Endothelial cell of umbilical vein (primary cell): ENCODE measurements at regions not wholly inside any gene's neighbourhood (a gene's known extent, or its start where the extent isn't known, plus 50 kb on each side); places are given as distances from the start of the nearest gene placed in this dataset.

Experiments used
- BruUV-seq: library from RNA; stranded (reverse); fragments of 400-500 nt; replicated peaks from 2 replicates; lab custom pipeline; 2021; lab: Mats Ljungman, UMichigan
- CTCF ChIA-PET: fragments of 300-600, 350-600 bp; sonication (Branson Sonifier 250); formaldehyde crosslinking; loops from one replicate; lab custom pipeline; 2021; ENCODE audit warnings: antibody characterized with exemption, inconsistent platforms; lab: Charles Lee
- POLR2A ChIA-PET: fragments of 300-600, 350-600 bp; sonication (Branson Sonifier 250); formaldehyde crosslinking; loops from one replicate; lab custom pipeline; 2021; ENCODE audit warnings: antibody characterized with exemption, inconsistent platforms; lab: Charles Lee
- DNase-seq: peaks from one replicate; pipeline ENCODE4 v3.0.0-alpha.2; 2011; ENCODE audit warnings: low read depth, low spot score
- FAIRE-seq: peaks from 2 replicates; lab custom pipeline; 2011; peaks lifted over from hg19 to GRCh38; lab: Jason Lieb, UNC
- H2AFZ ChIP-seq: 2 replicates; pipeline ENCODE4 v1.6.0; 2012; ENCODE audit warnings: low read depth, low read length, control low read depth, inconsistent platforms
- H3K27ac ChIP-seq: 2 replicates; pipeline ENCODE4 v1.5.1; 2011; ENCODE audit warnings: low read depth, mild to moderate bottlenecking, control low read depth, low read length, moderate library complexity; ENCODE audit not compliant: insufficient read depth
- H3K27me3 ChIP-seq, 2 experiments: 2 replicates each; pipeline versions ENCODE4 v1.6.0 to v1.6.1; 2011; ENCODE audit warnings: low read length in 2 of 2, mixed read lengths in 1 of 2; ENCODE audit not compliant: control insufficient read depth in 2 of 2, insufficient read depth in 2 of 2
- H3K36me3 ChIP-seq, 2 experiments: 2 replicates in 1 of 2; 3 replicates in 1 of 2; pipeline ENCODE4 v1.5.1; 2011; ENCODE audit warnings: low read length in 2 of 2, mild to moderate bottlenecking in 1 of 2, moderate library complexity in 1 of 2; ENCODE audit not compliant: control insufficient read depth in 2 of 2, insufficient read depth in 2 of 2; ENCODE audit errors: extremely low read depth in 1 of 2
- H3K4me1 ChIP-seq: 3 replicates; pipeline ENCODE4 v1.5.1; 2011; ENCODE audit warnings: mild to moderate bottlenecking, low read length; ENCODE audit not compliant: control insufficient read depth, insufficient read depth; ENCODE audit errors: extremely low read depth
- H3K4me2 ChIP-seq: 2 replicates; pipeline ENCODE4 v1.6.1; 2011; ENCODE audit warnings: low read length, control low read depth, mixed read lengths; ENCODE audit not compliant: insufficient read depth
- H3K4me3 ChIP-seq, 3 experiments: fragments of 200-600 bp in 1 of 3; sonication (generic), shearing (Covaris generic) in 1 of 3; replicated peaks in 1 of 3; 2 replicates each; pipeline ENCODE4 v1.5.1; 2011 to 2016; ENCODE audit warnings: control low read depth in 3 of 3, low read length in 3 of 3, mild to moderate bottlenecking in 2 of 3, inconsistent platforms in 1 of 3, low read depth in 1 of 3, moderate library complexity in 1 of 3; ENCODE audit not compliant: insufficient read depth in 1 of 3
- H3K79me2 ChIP-seq: 2 replicates; pipeline ENCODE4 v1.6.0; 2012; ENCODE audit warnings: low read length, inconsistent platforms; ENCODE audit not compliant: control insufficient read depth, insufficient read depth
- H3K9ac ChIP-seq: replicated peaks from 2 replicates; pipeline ENCODE3; 2011; ENCODE audit warnings: low read length, control low read depth; ENCODE audit not compliant: insufficient read depth; ENCODE audit errors: extremely low read depth
- H3K9me1 ChIP-seq: replicated peaks from 3 replicates; pipeline ENCODE4 v1.6.0; 2011; ENCODE audit warnings: mild to moderate bottlenecking, low read length; ENCODE audit not compliant: control insufficient read depth, insufficient read depth; ENCODE audit errors: extremely low read depth
- H3K9me3 ChIP-seq: replicated peaks from 2 replicates; pipeline ENCODE4 v1.5.1; 2012; ENCODE audit warnings: low read length, inconsistent platforms; ENCODE audit not compliant: control insufficient read depth, insufficient read depth
- H4K20me1 ChIP-seq: replicated peaks from 2 replicates; pipeline ENCODE3; 2011; ENCODE audit warnings: mild to moderate bottlenecking, low read length; ENCODE audit not compliant: control insufficient read depth, insufficient read depth; ENCODE audit errors: extremely low read depth
- CTCF ChIP-seq, 2 donors: IDR thresholded peaks; 1 replicate in 1 of 2; 2 replicates in 1 of 2; pipeline ENCODE4 v1.5.1; 2011; ENCODE audit warnings: low read length in 2 of 2, mild to moderate bottlenecking in 2 of 2, moderate library complexity in 2 of 2, control low read depth in 1 of 2, inconsistent platforms in 1 of 2, low read depth in 1 of 2; ENCODE audit not compliant: insufficient read depth in 1 of 2; ENCODE audit errors: extremely low read depth in 1 of 2
- EZH2 ChIP-seq: IDR thresholded peaks from 2 replicates; pipeline ENCODE4 v1.6.1; 2012; ENCODE audit warnings: borderline replicate concordance, low read depth, mild to moderate bottlenecking, moderate library complexity, low read length, inconsistent platforms; ENCODE audit not compliant: severe bottlenecking
- FOS ChIP-seq: IDR thresholded peaks from 2 replicates; pipeline ENCODE4 v1.6.1; 2011; ENCODE audit warnings: mild to moderate bottlenecking, low read length, moderate library complexity, borderline replicate concordance; ENCODE audit not compliant: insufficient read depth
- GATA2 ChIP-seq: IDR thresholded peaks from 2 replicates; pipeline ENCODE4 v1.7.0; 2011; ENCODE audit warnings: low read depth, mild to moderate bottlenecking, moderate library complexity, mixed read lengths, low read length; ENCODE audit not compliant: insufficient read length, insufficient read depth
- JUN ChIP-seq: IDR thresholded peaks from 2 replicates; pipeline ENCODE4 v1.6.1; 2011; ENCODE audit warnings: borderline replicate concordance, low read depth; ENCODE audit not compliant: insufficient read length, insufficient read depth
- MAX ChIP-seq: IDR thresholded peaks from 2 replicates; pipeline ENCODE4 v1.6.1; 2011; ENCODE audit not compliant: insufficient read depth, insufficient read length
- MYC ChIP-seq: IDR thresholded peaks from one replicate; pipeline ENCODE4 v1.6.1; 2011; ENCODE audit warnings: mild to moderate bottlenecking, low read depth, low read length
- POLR2A ChIP-seq: IDR thresholded peaks from 2 replicates; pipeline ENCODE4 v1.6.1; 2012; ENCODE audit warnings: low read depth, mild to moderate bottlenecking, control low read depth, low read length
- POLR2AphosphoS5 ChIP-seq: IDR thresholded peaks from 2 replicates; pipeline ENCODE4 v1.6.1; 2012; ENCODE audit warnings: low read depth, mild to moderate bottlenecking, control low read depth, low read length, moderate library complexity; ENCODE audit not compliant: insufficient read depth
- dilution Hi-C: fragments of 300-500 bp; cut with MboI; formaldehyde crosslinking; loops from one replicate; pipeline ENCODE4 v1.15.0; 2019; ENCODE audit warnings: low sequenced_read_pairs; ENCODE audit not compliant: extremely low pct_ligation_motif_present
- intact Hi-C: fragments of 100-400 bp; cut with micrococcal nuclease; formaldehyde crosslinking; loops from one replicate; pipeline ENCODE4 v1.10.0; 2022

DNA sequence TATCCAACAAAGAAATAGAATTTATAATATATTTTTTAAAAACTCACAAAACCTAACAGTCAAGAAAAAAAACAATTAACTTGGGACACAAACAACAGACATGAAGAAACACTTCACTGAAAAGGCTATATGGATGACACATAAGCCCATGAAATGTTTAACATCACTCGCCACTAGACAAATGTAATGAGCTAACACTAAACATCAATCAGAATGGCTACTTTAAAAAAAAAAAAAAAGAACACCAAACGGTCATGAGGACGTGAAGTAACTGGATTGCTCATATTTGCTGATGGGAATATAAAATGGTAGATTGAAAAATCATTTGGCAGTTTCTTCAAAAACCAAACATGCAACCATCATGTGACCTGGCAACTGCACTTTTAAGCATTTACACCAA lies 97.3 kb upstream of the RGPD4 start:
- H3K9ac ChIP-seq: no peak overlapping the region
- H3K9me3 ChIP-seq: peaks cover 2% of the 10 kb centered on the region
- no peaks in the 10 kb centered on the region for H4K20me1 ChIP-seq
- POLR2A ChIA-PET: no interaction called here
- DNase-seq (no peak), FAIRE-seq (no peak)
- H3K27ac ChIP-seq: no peak overlapping the region
- intact Hi-C loops (no loop called here), dilution Hi-C loops (no loop called here)
- no peaks in the 10 kb centered on the region for H3K9me1 ChIP-seq
- no peaks in the 10 kb centered on the region for H3K36me3 ChIP-seq
- H3K4me3 ChIP-seq: no peak overlapping the region
- no peaks in the 10 kb centered on the region for H3K27me3 ChIP-seq
- no peak for TF ChIP-seq GATA2
- no peak for TF ChIP-seq EZH2
- no peak for TF ChIP-seq POLR2A
- no peak overlapping the region for H2AFZ ChIP-seq
- no peaks in the 10 kb centered on the region for H3K4me1 ChIP-seq
- CTCF ChIA-PET: no interaction called here
- H3K79me2 ChIP-seq: no peaks in the 10 kb centered on the region
- no TSS peak for BruUV-seq
- H3K4me2 ChIP-seq: no peak overlapping the region

- H3K9ac ChIP-seq: no peak overlapping the region
- no peak for TF ChIP-seq CTCF (IDR thresholded peaks at IDR 0.05; ENCODE audit: extremely low read depth in 1 of 2, insufficient read depth in 1 of 2, low read depth in 1 of 2, low read length in 2 of 2)
- TF ChIP-seq GATA2: no peak
- TF ChIP-seq MAX: no peak
- no peak for TF ChIP-seq MYC
- no peak for TF ChIP-seq JUN
- TF ChIP-seq POLR2AphosphoS5: no peak
- TF ChIP-seq POLR2A: no peak
- no peak for TF ChIP-seq EZH2
- TF ChIP-seq FOS: no peak
- no TSS peak for BruUV-seq
- dilution Hi-C loops: no loop called here
- H3K4me3 ChIP-seq: no peak overlapping the region
- CTCF ChIA-PET: no interaction called here
- POLR2A ChIA-PET: no interaction called here
- H3K79me2 ChIP-seq: no peaks in the 10 kb centered on the region
- no peaks in the 10 kb centered on the region for H3K36me3 ChIP-seq
- H3K9me3 ChIP-seq: no peaks in the 10 kb centered on the region
- H4K20me1 ChIP-seq: no peaks in the 10 kb centered on the region
- no peak overlapping the region for H2AFZ ChIP-seq
- no peak for FAIRE-seq
- no peak overlapping the region for H3K27ac ChIP-seq
- no peak overlapping the region for H3K4me2 ChIP-seq
- DNase-seq: no peak
- intact Hi-C loops: no loop called here
- no peaks in the 10 kb centered on the region for H3K27me3 ChIP-seq
- no peaks in the 10 kb centered on the region for H3K4me1 ChIP-seq
- no peaks in the 10 kb centered on the region for H3K9me1 ChIP-seq
Measured at GRCh38 chr2:107730898-107731297, 95.8 kb upstream of the RGPD4 start.
